Fibroblast of mammary gland (primary cell): ENCODE measurements at regions not wholly inside any gene's neighbourhood (a gene's known extent, or its start where the extent isn't known, plus 50 kb on each side); places are given as distances from the start of the nearest gene placed in this dataset.

Experiments used
- DNase-seq: peaks from one replicate; pipeline ENCODE4 v3.0.0-alpha.2; 2010; ENCODE audit warnings: low read depth
- H3K4me3 ChIP-seq: 2 replicates; pipeline ENCODE4 v1.5.1; 2011; ENCODE audit warnings: low read depth, mild to moderate bottlenecking, low read length, moderate library complexity; ENCODE audit not compliant: control insufficient read depth
- CTCF ChIP-seq: conservative IDR thresholded peaks from 2 replicates; pipeline ENCODE4 v1.5.1; 2011; ENCODE audit warnings: low read depth, low read length, inconsistent platforms; ENCODE audit not compliant: control insufficient read depth, insufficient read depth

- no peak for TF ChIP-seq CTCF
- DNase-seq = no peak
- no peak overlapping the region for H3K4me3 ChIP-seq
These were observed 170.5 kb upstream of the ALKAL2 start for GRCh38 chr2:458425-458815.

GRCh38 chr2:457792-458424 lies 170.0 kb upstream of the ALKAL2 start:
- TF ChIP-seq CTCF = no peak
- DNase-seq = no peak
- H3K4me3 ChIP-seq = no peak overlapping the region

GRCh38 chr2:457262-457661 lies 169.4 kb upstream of the ALKAL2 start:
- DNase-seq = no peak
- no peak overlapping the region for H3K4me3 ChIP-seq
- no peak for TF ChIP-seq CTCF

- no peak for DNase-seq
- no peak overlapping the region for H3K4me3 ChIP-seq
- no peak for TF ChIP-seq CTCF
These were observed 168.0 kb upstream of the ALKAL2 start for GRCh38 chr2:455913-456312.

GRCh38 chr2:455015-455705 lies 167.3 kb upstream of the ALKAL2 start:
- no peak for DNase-seq
- TF ChIP-seq CTCF = no peak
- no peak overlapping the region for H3K4me3 ChIP-seq

GRCh38 chr2:453132-453531 lies 165.2 kb upstream of the ALKAL2 start:
- TF ChIP-seq CTCF = no peak
- DNase-seq = no peak
- no peak overlapping the region for H3K4me3 ChIP-seq
